ENCODE measurements at regions not wholly inside any gene's neighbourhood (a gene's known extent, or its start where the extent isn't known, plus 50 kb on each side); places are given as distances from the start of the nearest gene placed in this dataset.

DNA sequence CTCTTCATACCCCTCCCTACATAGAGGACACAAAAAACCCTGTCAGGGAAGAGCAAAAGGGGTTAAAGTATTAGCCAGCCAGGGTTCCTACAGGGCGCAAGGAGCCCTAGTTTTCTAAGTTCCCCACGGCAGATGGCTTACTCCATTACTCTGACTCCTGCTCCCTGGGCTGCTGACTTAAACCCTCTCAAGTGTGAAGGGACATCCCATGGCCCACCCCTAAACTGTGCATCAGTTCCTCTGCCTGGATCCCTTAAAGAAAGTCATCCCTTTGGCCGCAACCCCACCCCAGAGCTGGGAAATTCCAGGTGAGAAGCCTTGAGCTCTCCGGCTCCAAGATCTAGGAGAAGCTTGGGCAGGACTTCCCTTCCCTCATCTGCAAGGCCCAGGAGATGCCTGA is 236.0 kb downstream of the TOMM20 start:
- Histone ChIP-seq H3K27ac (ENCODE audit: low read depth in 2 of 2, low read length in 1 of 2) (no peak overlapping the region), H2AFZ (ENCODE audit: low read depth) (no peak overlapping the region), H3K79me2 (ENCODE audit: insufficient read depth) (no peaks in the 10 kb centered on the region), H3K9ac (no peak overlapping the region), H3K9me3 (no peaks in the 10 kb centered on the region), H3F3A (replicated peaks; ENCODE audit: insufficient read depth) (no peaks in the 10 kb centered on the region), H4K20me1 (ENCODE audit: insufficient read depth) (no peaks in the 10 kb centered on the region), H3K4me3 (ENCODE audit: low read depth in 2 of 2, low read length in 1 of 2) (no peak overlapping the region), H3K9me2 (no peaks in the 10 kb centered on the region), H3K4me1 (ENCODE audit: control insufficient read depth in 1 of 2, insufficient read depth in 2 of 2, low read depth in 1 of 2, low read length in 1 of 2) (no peaks in the 10 kb centered on the region; a peak in 1 of 4 replicates), H3K27me3 (ENCODE audit: insufficient read depth) (no peaks in the 10 kb centered on the region), H3K36me3 (replicated peaks in 1 of 2; ENCODE audit: control insufficient read depth in 1 of 2, insufficient read depth in 2 of 2, low read length in 1 of 2) (no peaks in the 10 kb centered on the region), H3K4me2 (no peak overlapping the region)
- ChIA-PET POLR2A (no interaction called here), CTCF (no interaction called here)
- DNase-seq = no peak
- WGBS (ENCODE audit: low lambda C conversion rate) = 89% methylated on average over 4 of the region's 4 CpGs
- TF ChIP-seq, protein P1, sequence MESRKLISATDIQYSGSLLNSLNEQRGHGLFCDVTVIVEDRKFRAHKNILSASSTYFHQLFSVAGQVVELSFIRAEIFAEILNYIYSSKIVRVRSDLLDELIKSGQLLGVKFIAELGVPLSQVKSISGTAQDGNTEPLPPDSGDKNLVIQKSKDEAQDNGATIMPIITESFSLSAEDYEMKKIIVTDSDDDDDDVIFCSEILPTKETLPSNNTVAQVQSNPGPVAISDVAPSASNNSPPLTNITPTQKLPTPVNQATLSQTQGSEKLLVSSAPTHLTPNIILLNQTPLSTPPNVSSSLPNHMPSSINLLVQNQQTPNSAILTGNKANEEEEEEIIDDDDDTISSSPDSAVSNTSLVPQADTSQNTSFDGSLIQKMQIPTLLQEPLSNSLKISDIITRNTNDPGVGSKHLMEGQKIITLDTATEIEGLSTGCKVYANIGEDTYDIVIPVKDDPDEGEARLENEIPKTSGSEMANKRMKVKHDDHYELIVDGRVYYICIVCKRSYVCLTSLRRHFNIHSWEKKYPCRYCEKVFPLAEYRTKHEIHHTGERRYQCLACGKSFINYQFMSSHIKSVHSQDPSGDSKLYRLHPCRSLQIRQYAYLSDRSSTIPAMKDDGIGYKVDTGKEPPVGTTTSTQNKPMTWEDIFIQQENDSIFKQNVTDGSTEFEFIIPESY (IDR thresholded peaks at IDR 0.05; ENCODE audit: borderline replicate concordance, low read depth) = no peak
- TF ChIP-seq EP300 (IDR thresholded peaks at IDR 0.05; ENCODE audit: borderline replicate concordance in 1 of 2, low read depth in 1 of 2, low read length in 1 of 2) (no peak), POLR2AphosphoS5 (IDR thresholded peaks at IDR 0.05; ENCODE audit: low read depth, low read length) (no peak), USF2 (IDR thresholded peaks at IDR 0.05; ENCODE audit: borderline replicate concordance, low read depth, low read length) (no peak)

DNA sequence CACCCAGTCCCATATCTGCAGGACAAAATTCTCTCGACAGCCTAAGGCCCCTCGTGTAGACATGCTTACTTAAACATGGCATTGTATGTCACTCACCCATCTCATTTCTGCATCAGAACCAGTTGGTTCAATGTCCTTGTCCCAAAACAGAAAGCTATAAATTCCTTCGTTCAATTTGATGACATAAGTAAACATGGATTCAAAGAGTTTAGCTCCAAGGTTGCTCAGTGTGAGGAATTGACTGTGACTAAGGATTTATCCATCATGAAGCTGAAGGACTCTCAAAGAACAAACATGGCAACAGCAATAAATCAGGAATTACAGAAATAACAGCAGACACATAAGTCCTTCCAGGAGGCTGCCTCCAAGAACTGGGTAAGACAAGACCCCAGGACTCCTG is 237.2 kb downstream of the TOMM20 start:
- Histone ChIP-seq H3K9ac (no peak overlapping the region), H2AFZ (ENCODE audit: low read depth) (no peak overlapping the region), H4K20me1 (ENCODE audit: insufficient read depth) (no peaks in the 10 kb centered on the region), H3K27ac (ENCODE audit: low read depth in 2 of 2, low read length in 1 of 2) (no peak overlapping the region), H3K36me3 (replicated peaks in 1 of 2; ENCODE audit: control insufficient read depth in 1 of 2, insufficient read depth in 2 of 2, low read length in 1 of 2) (no peaks in the 10 kb centered on the region), H3K4me2 (no peak overlapping the region), H3K9me3 (no peaks in the 10 kb centered on the region), H3K9me2 (no peaks in the 10 kb centered on the region), H3F3A (replicated peaks; ENCODE audit: insufficient read depth) (no peaks in the 10 kb centered on the region), H3K4me1 (ENCODE audit: control insufficient read depth in 1 of 2, insufficient read depth in 2 of 2, low read depth in 1 of 2, low read length in 1 of 2) (no peaks in the 10 kb centered on the region; a peak in 1 of 4 replicates), H3K27me3 (ENCODE audit: insufficient read depth) (no peaks in the 10 kb centered on the region), H3K79me2 (ENCODE audit: insufficient read depth) (no peaks in the 10 kb centered on the region), H3K4me3 (ENCODE audit: low read depth in 2 of 2, low read length in 1 of 2) (no peak overlapping the region)
- TF ChIP-seq RFX5 (IDR thresholded peaks at IDR 0.05; ENCODE audit: low read length) = no peak
- no peak for TF ChIP-seq FOSL2 (IDR thresholded peaks at IDR 0.05; ENCODE audit: borderline replicate concordance, low read depth)
- no peak for TF ChIP-seq TCF12 (IDR thresholded peaks at IDR 0.05)
- no peak for TF ChIP-seq FOXJ3 (CRISPR knock-in tag; IDR thresholded peaks at IDR 0.05)
- no peak for TF ChIP-seq RAD21 (IDR thresholded peaks at IDR 0.05; ENCODE audit: low read length)
- TF ChIP-seq, protein P2, sequence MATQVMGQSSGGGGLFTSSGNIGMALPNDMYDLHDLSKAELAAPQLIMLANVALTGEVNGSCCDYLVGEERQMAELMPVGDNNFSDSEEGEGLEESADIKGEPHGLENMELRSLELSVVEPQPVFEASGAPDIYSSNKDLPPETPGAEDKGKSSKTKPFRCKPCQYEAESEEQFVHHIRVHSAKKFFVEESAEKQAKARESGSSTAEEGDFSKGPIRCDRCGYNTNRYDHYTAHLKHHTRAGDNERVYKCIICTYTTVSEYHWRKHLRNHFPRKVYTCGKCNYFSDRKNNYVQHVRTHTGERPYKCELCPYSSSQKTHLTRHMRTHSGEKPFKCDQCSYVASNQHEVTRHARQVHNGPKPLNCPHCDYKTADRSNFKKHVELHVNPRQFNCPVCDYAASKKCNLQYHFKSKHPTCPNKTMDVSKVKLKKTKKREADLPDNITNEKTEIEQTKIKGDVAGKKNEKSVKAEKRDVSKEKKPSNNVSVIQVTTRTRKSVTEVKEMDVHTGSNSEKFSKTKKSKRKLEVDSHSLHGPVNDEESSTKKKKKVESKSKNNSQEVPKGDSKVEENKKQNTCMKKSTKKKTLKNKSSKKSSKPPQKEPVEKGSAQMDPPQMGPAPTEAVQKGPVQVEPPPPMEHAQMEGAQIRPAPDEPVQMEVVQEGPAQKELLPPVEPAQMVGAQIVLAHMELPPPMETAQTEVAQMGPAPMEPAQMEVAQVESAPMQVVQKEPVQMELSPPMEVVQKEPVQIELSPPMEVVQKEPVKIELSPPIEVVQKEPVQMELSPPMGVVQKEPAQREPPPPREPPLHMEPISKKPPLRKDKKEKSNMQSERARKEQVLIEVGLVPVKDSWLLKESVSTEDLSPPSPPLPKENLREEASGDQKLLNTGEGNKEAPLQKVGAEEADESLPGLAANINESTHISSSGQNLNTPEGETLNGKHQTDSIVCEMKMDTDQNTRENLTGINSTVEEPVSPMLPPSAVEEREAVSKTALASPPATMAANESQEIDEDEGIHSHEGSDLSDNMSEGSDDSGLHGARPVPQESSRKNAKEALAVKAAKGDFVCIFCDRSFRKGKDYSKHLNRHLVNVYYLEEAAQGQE (IDR thresholded peaks at IDR 0.05; ENCODE audit: low read depth, low read length) = no peak
- no peak for TF ChIP-seq MXI1 (IDR thresholded peaks at IDR 0.05; ENCODE audit: low read depth, low read length)
- TF ChIP-seq, protein P3, sequence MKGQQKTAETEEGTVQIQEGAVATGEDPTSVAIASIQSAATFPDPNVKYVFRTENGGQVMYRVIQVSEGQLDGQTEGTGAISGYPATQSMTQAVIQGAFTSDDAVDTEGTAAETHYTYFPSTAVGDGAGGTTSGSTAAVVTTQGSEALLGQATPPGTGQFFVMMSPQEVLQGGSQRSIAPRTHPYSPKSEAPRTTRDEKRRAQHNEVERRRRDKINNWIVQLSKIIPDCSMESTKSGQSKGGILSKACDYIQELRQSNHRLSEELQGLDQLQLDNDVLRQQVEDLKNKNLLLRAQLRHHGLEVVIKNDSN (IDR thresholded peaks at IDR 0.05; ENCODE audit: borderline replicate concordance, low read depth) = no peak
- no peak for TF ChIP-seq CHD2 (IDR thresholded peaks at IDR 0.05; ENCODE audit: low read length, partially characterized antibody)
- no peak for TF ChIP-seq NRF1 (IDR thresholded peaks at IDR 0.05; ENCODE audit: low read depth, low read length)
- no peak for TF ChIP-seq SIN3A (IDR thresholded peaks at IDR 0.05; ENCODE audit: borderline replicate concordance, low read depth, low read length)
- no peak for TF ChIP-seq FOXM1 (IDR thresholded peaks at IDR 0.05; ENCODE audit: low read depth)
- no peak for TF ChIP-seq TEAD4 (IDR thresholded peaks at IDR 0.05; ENCODE audit: borderline replicate concordance, insufficient read depth)
- TF ChIP-seq RCOR1 (IDR thresholded peaks at IDR 0.05; ENCODE audit: low read length) = no peak
- no peak for TF ChIP-seq NFIC (IDR thresholded peaks at IDR 0.05; ENCODE audit: borderline replicate concordance)
- TF ChIP-seq SMC3 (IDR thresholded peaks at IDR 0.05; ENCODE audit: low read depth, low read length) = no peak
- ChIA-PET POLR2A (no interaction called here), CTCF (no interaction called here)
- DNase-seq = no peak
- 80% methylated on average over 3 of the region's 3 CpGs for WGBS (ENCODE audit: low lambda C conversion rate)

Measured in SK-N-SH (cell line).